ENCODE measurements at regions not wholly inside any gene's neighbourhood (a gene's known extent, or its start where the extent isn't known, plus 50 kb on each side); places are given as distances from the start of the nearest gene placed in this dataset.
"Not testable (repeated sequence)": the region's sequence is repeated elsewhere in the genome, so short reads cannot be mapped to it uniquely, and the experiment has no call there.

GRCh38 chr2:161061786-161062185 is 98.4 kb upstream of the TANK start:
- H3K4me3 ChIP-seq (ENCODE audit: low read depth, low read length): no peak overlapping the region
- no peak for DNase-seq (ENCODE audit: low read depth)
- TF ChIP-seq CTCF (conservative IDR thresholded peaks at IDR 0.05; ENCODE audit: low read depth, low read length): no peak

- TF ChIP-seq CTCF (conservative IDR thresholded peaks at IDR 0.05; ENCODE audit: low read depth, low read length): peak; percentile 97
- DNase-seq (ENCODE audit: low read depth): peak; percentile 36
- no peak overlapping the region for H3K4me3 ChIP-seq (ENCODE audit: low read depth, low read length)
Measured at GRCh38 chr2:161063157-161063945, 96.9 kb upstream of the TANK start.

- no peak for TF ChIP-seq CTCF (conservative IDR thresholded peaks at IDR 0.05; ENCODE audit: low read depth, low read length)
- no peak overlapping the region for H3K4me3 ChIP-seq (ENCODE audit: low read depth, low read length)
- no peak for DNase-seq (ENCODE audit: low read depth)
Measured at GRCh38 chr2:161063946-161064306, 96.3 kb upstream of the TANK start.

- no peak for DNase-seq (ENCODE audit: low read depth)
- no peak for TF ChIP-seq CTCF (conservative IDR thresholded peaks at IDR 0.05; ENCODE audit: low read depth, low read length)
- no peak overlapping the region for H3K4me3 ChIP-seq (ENCODE audit: low read depth, low read length)
Measured at GRCh38 chr2:161067846-161068350, 92.3 kb upstream of the TANK start.

- no peak for DNase-seq (ENCODE audit: low read depth)
- no peak overlapping the region for H3K4me3 ChIP-seq (ENCODE audit: low read depth, low read length)
- TF ChIP-seq CTCF (conservative IDR thresholded peaks at IDR 0.05; ENCODE audit: low read depth, low read length): no peak
Measured at GRCh38 chr2:161068670-161069069, 91.6 kb upstream of the TANK start.

- TF ChIP-seq CTCF (conservative IDR thresholded peaks at IDR 0.05; ENCODE audit: low read depth, low read length): no peak
- DNase-seq (ENCODE audit: low read depth): no peak
- no peak overlapping the region for H3K4me3 ChIP-seq (ENCODE audit: low read depth, low read length)
Measured at GRCh38 chr2:161070693-161071479, 89.3 kb upstream of the TANK start.

GRCh38 chr2:161072436-161072835 is 87.8 kb upstream of the TANK start:
- not testable (repeated sequence) for DNase-seq (ENCODE audit: low read depth)

More at GRCh38 chr2:161072436-161072835, 87.8 kb upstream of the TANK start:
- H3K4me3 ChIP-seq (ENCODE audit: low read depth, low read length): not testable (repeated sequence)

All from epithelial cell of proximal tubule (primary cell).